Cardiac fibroblast (primary cell): ENCODE measurements at regions not wholly inside any gene's neighbourhood (a gene's known extent, or its start where the extent isn't known, plus 50 kb on each side); places are given as distances from the start of the nearest gene placed in this dataset.

Experiments used
- DNase-seq, 2 donors: peaks; one replicate each; pipeline versions ENCODE4 v3.0.0 to v3.0.0-alpha.2; 2010; ENCODE audit warnings: low read depth in 2 of 2
- H3K4me3 ChIP-seq, 2 donors: replicated peaks in 1 of 2; 1 replicate in 1 of 2; 2 replicates in 1 of 2; pipeline ENCODE4 v1.5.1; 2011; ENCODE audit warnings: low read depth in 2 of 2, low read length in 2 of 2, mild to moderate bottlenecking in 2 of 2, moderate library complexity in 1 of 2
- CTCF ChIP-seq: IDR thresholded peaks from one replicate; pipeline ENCODE4 v1.5.1; 2011; ENCODE audit warnings: low read depth, mild to moderate bottlenecking, low read length, inconsistent platforms

DNA sequence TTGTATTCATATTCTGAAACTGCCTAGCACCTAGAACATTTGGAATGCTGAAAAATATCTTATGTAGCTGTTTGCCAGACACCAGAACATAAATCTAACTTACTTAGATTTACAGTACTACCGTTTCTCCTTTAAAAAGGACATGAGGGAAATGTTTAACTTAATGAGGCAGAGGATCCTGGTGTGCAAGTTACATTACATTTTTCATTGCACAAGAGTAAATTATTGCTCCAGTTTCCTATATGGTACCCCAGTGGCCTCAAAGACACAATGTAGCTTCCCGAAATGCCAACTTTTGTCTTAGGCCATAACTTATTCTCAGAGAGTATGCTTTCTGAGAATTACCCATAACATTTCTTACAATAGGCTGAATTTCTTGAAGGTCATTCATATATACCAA lies 105.5 kb upstream of the DTNA start:
- H3K4me3 ChIP-seq = no peak overlapping the region
- no peak for TF ChIP-seq CTCF
- no peak for DNase-seq

DNA sequence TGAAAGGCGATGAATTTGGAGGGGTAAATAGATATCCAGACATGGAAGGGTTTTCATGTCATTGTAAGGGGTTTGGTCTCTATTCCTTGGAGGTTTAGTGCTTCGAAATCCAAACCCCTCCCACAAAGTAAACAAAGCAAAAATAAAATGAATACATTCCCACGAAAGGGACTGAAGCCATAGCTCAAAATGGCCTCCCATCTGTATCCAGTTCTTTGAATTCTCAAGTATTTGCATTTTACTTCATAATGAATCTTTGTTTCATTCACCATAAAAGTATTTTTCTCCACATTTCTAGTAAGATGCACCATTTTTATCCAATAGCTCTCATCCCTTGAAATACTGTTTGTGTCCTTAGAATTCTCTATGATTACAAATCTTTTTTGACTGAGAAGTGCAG lies 103.2 kb upstream of the DTNA start:
- H3K4me3 ChIP-seq = no peak overlapping the region
- TF ChIP-seq CTCF = no peak
- no peak for DNase-seq

GRCh38 chr18:34608064-34608463 lies 102.0 kb upstream of the DTNA start:
- no peak for TF ChIP-seq CTCF
- DNase-seq = no peak
- no peak overlapping the region for H3K4me3 ChIP-seq

GRCh38 chr18:34609986-34610648 lies 100.0 kb upstream of the DTNA start:
- H3K4me3 ChIP-seq = no peak overlapping the region
- no peak for TF ChIP-seq CTCF
- DNase-seq = no peak

DNA sequence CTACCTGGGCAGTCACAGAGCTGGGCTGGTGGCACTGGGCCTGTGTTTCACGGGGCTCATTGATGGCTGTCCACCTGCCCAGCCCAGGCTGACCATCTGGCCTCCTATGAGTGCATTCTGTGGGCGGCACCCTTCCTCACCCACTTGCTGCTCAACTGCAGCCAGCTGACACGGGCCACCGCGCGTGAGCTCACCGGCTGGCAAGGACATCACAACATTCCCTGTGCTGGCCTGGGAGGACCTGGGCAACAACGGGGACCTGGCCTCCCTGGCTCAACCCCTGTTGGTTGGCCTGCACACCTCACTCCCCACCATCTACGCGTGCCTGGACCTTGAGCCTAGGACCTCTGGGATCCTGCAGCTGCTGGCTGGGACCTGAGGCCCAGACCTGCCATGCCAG lies 98.2 kb upstream of the DTNA start:
- no peak for TF ChIP-seq CTCF
- DNase-seq = no peak
- H3K4me3 ChIP-seq = no peak overlapping the region

DNA sequence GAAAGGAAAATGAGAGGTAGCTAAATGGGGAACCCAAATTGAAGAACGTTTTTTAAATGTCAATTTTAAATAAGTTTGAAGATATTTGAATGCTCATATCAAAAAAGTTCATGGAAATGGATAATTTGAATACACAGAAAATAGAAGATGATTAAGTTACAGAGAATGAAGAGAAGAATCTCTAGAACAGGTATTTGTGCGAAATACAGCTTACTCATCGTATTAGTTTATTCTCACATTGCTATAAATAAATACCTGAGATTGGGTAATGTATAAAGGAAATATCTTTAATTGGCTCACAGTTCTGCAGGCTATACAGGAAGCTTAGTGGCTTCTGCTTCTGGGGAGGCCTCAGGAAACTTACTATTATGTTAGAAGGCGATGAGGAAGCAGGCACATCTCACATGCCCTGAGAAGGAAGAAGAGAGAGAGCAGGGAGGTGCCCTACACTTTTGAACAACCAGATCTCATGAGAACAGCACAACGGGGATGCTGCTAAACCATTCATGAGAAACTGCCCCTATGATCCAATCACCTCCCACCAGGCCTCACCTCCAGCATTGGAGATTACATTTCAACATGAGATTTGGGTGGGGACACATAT lies 89.7 kb upstream of the DTNA start:
- no peak for DNase-seq
- TF ChIP-seq CTCF = no peak
- H3K4me3 ChIP-seq = no peak overlapping the region

DNA sequence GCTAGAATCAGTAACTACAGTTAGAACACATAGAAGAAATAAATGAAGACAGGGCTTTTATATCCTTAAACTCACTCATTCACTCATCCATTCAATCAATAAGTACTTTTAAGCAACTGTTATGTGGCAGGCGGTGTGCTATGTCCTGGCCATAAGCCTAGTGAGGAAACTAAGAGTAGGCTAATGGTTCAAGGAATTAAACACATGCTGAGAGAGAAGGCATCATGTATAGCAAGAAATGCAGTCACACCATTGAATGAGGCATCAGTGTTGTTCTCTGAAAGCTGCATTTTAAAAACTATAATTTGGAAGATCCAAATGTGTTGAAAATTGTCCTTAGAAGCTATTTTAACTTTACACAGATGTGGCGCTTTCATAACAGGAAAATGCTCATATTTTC lies 86.5 kb upstream of the DTNA start:
- no peak overlapping the region for H3K4me3 ChIP-seq
- TF ChIP-seq CTCF = no peak
- no peak for DNase-seq
